GM18517 (cell line): ENCODE measurements at regions not wholly inside any gene's neighbourhood (a gene's known extent, or its start where the extent isn't known, plus 50 kb on each side); places are given as distances from the start of the nearest gene placed in this dataset.
"Not testable (repeated sequence)": the region's sequence is repeated elsewhere in the genome, so short reads cannot be mapped to it uniquely, and the experiment has no call there.

Source experiments
- ATAC-seq: cut with Tn5 transposase; IDR thresholded peaks from one replicate; pipeline ENCODE4 v1.9.1; 2021; ENCODE audit warnings: mild to moderate bottlenecking, moderate library complexity; ENCODE audit not compliant: unreplicated experiment

DNA sequence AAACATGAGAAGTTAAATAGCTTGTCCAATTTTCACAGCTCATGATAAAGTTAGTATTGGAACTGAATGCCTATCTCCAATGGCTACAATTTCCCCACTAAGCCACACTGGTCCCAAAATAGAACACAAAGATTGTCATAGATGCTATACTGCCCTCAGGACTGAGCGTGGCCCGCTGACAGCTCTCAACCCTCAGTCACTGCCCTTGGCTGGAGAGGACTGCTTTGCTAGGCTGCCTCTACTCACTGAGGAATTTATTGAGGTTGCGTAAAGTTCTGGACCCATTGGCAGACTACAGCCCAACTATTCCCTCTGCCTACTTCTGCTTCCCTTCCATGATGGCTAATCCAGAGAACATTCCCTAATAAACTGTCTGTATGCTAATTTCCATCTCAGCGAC is 165.5 kb upstream of the BET1 start:
- ATAC-seq, result no peak

DNA sequence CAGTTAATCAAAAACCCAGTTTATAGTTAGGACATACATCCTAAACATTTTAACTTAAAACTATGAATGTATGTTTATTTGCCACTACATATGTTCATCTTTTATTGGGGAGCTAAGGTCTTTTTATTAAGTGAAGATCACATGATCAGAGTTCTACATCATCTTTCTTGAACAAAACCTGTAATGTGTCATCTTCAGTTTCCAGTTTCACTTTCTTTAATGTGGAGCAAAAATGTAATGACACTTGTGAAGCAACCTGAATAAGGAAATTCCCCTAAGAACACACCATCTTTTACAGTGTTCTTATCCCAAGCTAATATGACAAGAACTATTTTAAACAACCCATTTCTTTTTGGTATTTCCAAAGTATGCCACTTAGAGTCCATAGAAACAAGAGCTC is 166.7 kb upstream of the BET1 start:
- peak; percentile 89 for ATAC-seq

DNA sequence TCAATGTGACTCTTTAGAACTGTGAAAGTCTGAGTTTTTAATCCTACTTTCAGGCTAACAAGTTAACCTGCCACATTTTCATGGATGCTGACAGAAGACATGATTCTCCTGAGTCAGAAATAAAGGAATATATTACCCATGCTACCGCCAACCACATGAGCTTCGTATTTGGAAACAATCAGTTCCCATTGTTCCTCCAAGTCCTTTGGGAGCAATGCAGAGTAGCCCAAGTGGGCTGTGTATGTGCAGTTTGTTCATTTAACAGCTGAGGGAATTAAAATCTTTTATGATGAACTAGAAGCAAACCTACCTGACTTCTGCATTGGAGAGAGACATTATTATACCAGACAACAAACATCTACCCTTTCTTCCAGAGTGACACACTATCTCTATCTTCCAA is 169.3 kb upstream of the BET1 start:
- ATAC-seq, result no peak

DNA sequence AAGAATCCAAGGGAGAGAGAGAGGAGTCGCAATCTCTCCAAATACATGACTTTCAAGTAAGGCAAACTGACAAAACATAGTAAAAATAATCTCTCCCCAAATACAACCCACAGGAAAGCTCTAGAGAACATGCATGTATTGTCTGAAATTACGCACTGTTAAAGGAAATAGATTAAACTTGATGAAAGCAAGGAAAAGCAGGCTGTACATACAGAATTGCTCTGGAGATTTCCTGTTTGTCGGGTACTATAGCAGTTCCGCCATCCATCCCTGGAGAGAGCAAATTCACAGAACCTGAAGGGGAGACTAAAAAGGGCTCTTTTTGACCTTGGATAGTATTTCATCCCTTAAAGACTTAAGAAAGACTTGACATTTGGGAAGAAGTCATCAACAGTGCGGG is 170.2 kb upstream of the BET1 start:
- no peak for ATAC-seq

DNA sequence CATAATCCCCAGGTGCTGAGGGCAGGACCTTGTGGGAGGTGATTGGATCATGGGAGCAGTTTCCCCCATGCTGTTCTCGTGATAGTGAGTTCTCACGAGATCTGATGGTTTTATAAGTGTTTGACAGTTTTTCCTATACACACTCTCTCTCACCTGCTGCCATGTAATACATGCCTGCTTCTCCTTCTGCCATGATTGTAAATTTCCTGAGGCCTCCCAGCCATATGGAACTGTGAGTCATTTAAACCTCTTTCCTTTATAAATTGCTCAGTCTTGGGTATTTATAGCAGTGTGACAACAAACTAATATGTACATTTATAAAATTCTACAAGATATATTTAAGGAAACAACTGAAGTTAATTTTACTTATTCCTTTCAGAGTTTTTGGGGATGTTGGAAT is 170.8 kb upstream of the BET1 start:
- ATAC-seq, result no peak

DNA sequence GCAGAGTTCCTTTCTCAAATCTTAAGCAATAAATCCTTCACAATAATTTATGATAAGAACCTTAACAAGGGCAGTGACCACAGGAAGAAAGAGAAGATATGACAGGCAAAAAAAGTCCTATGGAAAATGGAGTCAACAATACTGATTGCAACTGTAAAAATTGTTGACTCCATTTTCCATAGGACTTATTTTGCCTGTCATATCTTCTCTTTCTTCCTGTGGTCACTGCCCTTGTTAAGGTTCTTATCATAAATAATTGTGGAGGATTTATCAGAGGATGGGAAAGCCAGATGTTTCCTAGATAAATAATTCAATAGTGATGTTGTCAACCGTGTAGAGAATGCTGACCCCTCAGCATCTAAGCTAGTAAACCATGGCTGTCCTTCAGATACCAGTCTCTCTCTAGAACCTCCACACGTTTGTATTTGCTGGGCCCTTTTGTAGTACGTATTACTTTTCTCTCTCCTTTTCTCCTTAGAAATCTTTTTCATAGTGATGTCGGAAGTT is 172.6 kb upstream of the BET1 start:
- no peak for ATAC-seq

DNA sequence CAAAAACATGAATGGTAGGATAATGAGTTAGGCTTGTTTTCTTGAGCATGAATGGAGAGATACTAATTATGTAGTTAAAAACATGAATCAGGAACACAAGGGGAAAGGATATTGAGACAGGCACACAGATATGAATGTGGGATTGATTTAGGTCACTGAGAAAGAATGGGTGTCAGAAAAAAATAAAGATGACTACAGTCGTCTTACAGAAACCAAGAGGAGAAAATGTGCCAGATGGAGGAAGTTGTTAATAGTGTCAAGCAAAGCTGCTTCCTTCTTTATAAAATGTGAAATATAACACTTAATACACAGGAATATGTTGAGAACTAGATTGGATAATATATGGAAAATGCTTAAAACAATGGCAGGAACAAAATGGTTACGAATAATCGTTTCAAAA is 173.3 kb upstream of the BET1 start:
- no peak for ATAC-seq

DNA sequence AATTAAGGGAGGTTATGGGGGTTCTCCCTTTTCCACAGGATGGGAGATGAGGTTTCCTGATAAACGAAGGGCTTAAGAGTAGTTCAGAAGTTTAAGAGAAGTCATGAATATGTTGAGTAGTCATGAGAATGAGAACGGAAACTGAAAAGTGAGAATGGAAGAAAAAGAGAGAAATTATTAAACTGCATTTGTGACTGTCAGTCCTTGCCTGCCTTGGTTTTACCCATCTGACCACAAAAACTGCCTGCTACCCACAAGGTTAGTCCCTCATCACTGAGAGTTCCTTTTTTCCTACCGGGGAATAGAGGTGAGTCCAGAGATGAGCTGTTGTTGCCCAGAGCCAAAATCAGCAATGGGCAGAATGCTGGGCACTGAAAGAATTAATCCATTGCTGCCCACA is 174.1 kb upstream of the BET1 start:
- peak; percentile 98 for ATAC-seq

DNA sequence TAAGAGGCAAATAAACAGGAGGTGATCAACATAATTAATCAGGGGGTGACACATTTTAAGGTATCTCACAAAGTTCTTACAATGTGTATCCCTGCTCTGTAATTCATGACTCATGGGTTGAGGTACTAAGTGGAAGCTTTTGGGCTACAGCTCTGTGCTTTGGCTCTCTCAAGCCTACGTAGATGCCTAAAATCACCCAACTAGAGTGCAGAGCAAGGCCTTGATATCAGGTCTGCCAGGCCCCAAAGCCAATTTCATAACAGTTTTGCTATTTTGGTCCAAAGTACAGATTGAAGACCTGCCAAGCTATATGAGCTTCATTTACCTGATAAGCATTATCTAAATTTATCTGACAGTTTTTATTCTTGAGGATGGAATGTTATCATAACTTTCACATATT is 175.3 kb upstream of the BET1 start:
- no peak for ATAC-seq

DNA sequence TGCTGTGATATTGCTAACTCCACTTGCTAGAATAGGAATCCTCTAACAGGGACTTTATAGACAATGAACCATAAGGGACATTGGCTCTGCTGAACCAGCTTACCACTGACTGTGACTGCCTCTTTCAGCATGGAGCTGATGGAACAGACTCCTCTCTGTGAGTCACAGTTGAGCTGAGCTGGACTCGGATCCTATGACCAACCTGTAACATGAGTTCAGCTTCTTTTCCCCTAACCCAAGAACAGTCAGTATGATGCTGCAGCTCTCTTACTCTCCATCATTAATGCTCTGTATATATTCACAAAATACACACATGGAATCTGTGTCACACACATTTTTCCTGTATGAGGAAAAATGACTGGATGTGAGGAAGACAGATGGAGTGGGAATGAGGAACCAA is 177.9 kb upstream of the BET1 start:
- no peak for ATAC-seq

DNA sequence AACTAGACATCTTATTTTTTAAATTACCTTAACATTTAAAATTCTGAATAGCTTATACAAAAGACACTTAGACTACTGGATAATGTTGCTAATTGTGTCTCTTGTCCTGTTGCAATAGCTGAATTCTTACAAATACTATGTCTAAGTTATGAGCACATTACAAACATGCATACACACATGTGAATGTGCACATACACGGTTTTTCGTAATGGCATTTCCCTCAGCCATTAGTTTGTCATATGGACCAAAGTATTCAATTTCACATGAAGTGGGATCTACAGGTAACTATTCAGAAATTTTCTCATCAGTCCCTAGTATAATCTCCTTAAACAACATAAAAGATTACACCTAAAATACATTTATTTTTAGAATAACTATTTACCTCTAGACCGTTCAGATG is 178.6 kb upstream of the BET1 start:
- no peak for ATAC-seq

DNA sequence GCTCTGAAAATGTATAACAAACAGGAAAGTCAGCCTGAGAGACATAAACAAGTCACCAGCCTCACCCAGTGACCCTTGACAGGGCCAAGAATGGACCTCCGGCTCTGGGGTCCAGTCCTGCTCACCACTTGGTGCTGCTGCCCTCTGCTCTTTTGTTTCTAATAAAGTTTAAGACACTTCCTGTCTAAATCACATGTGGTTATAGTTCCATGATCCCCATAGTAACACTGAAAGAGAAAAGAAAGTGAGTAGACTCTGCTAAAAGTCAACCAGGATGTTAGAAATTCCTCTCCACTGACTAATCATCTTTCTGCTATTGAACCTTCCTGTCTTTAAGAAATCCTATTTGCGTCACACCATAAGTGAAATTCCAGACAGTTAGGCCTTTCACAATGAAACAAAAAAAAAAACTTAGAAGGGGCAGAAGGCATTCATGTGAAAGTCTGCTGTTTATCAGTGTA is 179.2 kb upstream of the BET1 start:
- no peak for ATAC-seq

DNA sequence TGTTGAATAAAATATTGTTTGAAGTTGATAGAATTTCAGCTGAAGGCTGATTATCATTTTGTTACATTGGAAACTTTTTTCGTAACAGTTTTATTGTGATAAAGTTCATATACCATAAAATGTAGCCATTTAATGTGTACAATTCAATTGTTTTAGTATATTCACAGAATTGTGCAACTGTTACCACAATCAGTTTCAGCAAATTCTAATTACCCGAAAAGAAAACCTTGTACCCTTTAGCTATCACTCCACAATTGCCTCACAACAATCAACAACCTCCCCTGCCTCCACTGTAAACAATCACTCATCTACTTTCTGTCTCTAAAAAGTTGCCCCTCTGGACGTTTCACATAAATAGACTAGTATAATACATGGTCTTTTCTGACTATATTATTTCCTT is 179.7 kb upstream of the BET1 start:
- no peak for ATAC-seq

DNA sequence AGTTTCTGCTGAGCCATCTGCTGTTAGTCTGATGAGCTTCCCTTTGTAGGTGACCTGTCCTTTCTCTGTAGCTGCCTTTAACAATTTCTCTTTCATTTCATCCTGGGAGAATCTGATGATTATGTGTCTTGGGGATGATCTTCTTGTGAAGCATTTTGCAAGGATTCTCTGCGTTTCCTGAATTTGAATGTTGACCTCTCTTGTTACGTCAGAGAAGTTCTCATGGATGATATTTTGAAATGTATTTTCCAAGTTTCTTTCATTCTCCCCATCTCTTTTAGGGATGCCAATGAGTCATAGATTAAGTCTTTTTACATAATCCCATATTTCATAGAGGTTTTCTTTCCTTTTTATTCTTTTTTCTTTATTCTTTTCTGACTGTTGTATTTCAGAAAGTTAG is 184.2 kb upstream of the BET1 start:
- no peak for ATAC-seq

DNA sequence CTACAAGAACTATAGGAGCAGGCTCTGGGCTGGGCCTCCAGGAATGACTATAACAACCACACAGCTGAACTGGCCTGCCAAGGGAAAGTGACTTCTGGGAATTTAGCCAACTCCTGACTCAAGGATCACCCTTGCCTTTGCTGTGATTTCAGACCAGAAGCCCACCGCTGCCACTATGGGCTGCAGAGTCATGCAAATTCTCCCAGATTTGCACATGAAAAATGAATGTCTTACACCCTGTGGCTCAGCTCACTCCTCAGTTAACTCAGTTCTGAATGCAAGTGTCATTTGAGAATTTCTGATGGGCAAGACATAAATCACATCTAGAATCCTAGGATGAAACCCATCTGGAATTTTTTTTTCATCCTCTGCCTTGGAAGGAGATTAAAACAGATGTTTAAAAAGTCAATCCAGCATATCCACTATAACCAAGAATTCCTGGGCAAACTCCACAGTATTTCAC is 186.5 kb upstream of the BET1 start:
- no peak for ATAC-seq

DNA sequence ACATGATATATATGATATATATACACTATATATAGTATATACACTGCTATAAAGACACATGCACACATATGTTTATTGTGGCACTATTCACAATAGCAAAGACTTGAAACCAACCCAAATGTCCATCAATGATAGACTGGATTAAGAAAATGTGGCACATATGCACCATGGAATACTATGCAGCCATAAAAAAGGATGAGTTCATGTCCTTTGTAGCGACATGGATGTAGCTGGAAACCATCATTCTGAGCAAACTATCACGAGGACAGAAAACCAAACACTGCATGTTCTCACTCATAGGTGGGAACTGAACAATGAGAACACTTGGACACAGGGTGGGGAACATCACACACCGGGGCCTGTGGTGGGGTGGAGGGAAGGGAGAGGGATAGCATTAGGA is 190.3 kb upstream of the BET1 start:
- ATAC-seq, result not testable (repeated sequence)

DNA sequence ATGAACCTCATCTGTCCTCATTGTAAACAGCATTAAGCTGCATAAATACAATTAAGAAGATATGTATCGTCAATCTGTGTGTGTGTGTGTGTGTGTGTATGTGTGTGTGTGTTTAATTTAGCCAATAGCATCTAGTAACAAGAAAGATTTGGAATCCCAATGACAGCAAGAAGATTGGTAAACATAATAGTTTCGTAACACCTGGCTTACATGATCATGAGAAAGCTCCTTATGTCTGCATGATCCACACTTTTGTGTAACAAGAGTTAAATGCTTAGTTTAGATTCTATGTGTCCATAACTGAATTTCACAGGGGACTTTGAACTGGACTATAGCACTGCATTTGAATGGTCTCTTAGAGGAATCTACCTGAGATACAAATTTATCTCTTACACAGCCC is 191.0 kb upstream of the BET1 start:
- ATAC-seq, result no peak

DNA sequence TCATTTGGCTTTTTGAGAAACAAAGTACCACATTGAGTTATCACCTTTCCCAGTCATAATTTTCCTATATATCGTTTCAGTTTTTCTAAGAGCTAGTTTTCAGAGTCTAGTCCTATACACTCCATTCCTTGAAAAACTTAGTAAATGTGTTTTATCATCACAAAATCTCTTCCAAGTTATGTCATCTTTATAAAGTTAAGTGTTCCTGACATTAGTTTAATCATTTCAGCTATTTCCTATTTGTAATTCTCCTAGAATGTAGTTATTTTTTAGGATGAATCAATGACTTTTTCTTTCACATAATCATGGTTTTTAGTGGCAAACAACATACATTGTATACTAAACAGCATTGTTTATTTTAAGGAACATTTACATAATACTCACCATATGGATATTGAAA is 191.7 kb upstream of the BET1 start:
- ATAC-seq, result no peak

DNA sequence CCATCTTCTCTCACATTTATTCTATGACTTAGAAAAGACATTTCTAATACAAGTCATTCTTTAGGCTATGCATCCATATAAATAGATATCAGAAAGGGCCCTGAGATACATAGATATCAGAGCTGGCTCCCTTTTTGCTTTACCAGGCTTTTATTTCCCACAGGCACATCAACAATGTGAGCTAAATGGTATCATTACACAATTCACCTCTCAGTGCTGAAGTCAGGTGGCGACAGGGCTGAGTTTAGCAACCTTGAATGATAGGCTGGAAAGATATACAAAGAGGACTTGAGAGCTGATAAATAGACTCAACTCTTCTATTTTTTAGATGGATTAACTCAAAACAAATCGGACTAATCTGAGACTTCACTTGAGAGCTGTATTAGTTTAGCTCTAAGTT is 189.2 kb upstream of the COL1A2 start:
- no peak for ATAC-seq

DNA sequence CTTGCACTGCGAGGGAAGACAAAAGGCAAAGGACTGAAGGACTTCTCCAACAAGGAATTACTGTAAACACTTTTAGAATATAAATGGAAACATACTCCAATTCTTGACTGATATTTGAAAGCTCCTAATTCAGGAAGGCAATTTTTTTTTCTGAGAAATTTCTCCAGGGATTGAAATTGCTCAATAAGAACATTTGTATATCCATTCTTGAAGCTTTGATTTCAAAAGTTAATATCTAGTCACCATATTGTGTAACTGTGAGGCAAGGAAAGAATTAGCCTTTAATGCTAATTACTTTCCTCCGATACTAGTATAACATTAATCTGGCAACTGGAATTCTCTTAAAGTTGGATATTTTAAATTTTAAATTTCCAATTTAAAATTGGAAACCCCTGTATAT is 188.4 kb upstream of the COL1A2 start:
- ATAC-seq, result no peak

DNA sequence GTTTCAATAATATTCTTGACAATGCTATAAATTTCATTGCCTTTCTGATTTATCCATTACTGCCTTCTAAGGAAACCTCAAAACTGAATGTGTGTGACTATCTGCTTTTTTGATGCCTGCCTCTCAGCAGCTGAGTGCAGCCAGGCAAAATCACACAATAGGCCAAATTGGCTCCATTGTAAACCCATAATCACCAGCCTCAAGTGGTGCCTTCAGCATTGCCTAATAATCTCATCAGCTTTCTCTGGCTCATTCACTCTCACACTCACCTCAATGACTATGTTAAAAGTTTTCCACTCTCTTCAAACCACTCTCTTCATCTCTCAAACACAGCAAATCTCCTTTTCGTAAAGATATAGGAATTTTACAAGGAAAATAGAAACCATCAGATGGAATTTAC is 182.5 kb upstream of the COL1A2 start:
- ATAC-seq, result no peak

DNA sequence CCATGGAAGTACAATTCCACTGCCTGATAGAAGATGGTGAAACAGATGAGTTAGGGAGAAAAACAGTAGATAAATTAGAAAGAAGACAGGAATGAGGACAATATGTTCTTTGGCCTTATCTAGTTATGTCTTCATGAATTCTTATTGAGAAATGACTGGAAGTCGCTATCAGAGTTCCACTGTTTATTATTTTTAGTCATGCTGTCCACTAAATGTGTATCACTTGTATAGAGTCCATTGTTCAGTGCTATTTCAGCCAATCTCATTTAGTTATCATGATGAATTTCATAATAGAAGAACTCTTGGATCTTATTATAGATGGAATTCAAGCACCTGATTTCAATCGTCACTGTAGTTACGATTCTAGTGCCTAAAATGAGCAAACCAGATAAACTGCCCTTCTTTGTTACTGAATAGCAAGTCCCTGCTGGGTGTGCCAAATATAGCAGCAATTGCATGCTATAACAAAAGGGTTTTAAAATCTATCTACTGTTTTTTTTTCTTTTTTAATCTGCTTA is 177.7 kb upstream of the COL1A2 start:
- no peak for ATAC-seq

DNA sequence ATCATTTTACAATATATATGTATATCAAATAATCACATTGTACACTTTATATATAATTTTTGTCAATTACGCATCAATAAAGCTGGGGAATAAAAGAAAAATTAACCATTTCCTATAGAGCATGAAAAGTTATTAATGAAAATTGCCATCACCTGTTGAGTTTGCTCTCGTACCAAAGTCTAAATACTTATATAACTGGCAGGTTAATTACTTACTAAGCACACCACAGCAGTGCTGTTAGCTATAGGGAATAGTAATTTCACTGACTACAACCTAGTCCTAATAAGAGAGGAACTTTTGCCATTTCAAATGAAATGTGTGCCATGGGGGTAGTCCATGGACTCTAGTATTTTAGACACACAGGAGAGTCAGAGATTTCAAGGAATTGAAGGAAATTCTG is 176.9 kb upstream of the COL1A2 start:
- no peak for ATAC-seq

DNA sequence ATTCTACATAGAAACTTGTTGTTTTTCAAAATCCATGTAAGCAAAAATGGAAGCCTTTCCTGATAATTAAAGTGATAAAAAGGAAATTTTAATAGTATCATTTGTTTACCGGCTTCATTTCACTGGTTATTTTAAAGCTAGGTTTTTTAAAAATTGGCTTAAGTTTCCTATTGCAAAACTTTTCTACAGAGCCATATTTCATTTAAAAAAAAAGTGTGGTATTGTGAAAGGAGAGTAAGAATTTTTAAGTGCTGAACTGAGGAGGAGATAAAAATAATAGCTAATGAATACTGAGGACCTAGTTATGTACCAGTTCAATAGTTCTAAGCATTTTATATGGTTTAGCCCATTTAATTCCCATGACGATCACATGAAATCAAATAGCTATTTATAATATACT is 172.2 kb upstream of the COL1A2 start:
- ATAC-seq, result no peak
